Small intestine (tissue), 7 donors: ENCODE measurements at regions not wholly inside any gene's neighbourhood (a gene's known extent, or its start where the extent isn't known, plus 50 kb on each side); places are given as distances from the start of the nearest gene placed in this dataset.

Source experiments
- DNase-seq, 2 donors: peaks; one replicate each; pipeline versions ENCODE4 v3.0.0 to v3.0.0-alpha.2; 2013
- FAIRE-seq: peaks from 2 replicates; lab custom pipeline; 2012; peaks lifted over from hg19 to GRCh38; lab: Jason Lieb, UNC
- H3K27ac ChIP-seq, 3 donors: one replicate each; pipeline ENCODE4 v1.5.1; 2013; ENCODE audit warnings: low read length in 2 of 3, mild to moderate bottlenecking in 2 of 3, control low read depth in 1 of 3, inconsistent platforms in 1 of 3, low read depth in 1 of 3, moderate library complexity in 1 of 3
- H3K27me3 ChIP-seq, 3 donors: one replicate each; pipeline ENCODE4 v1.6.1; 2013; ENCODE audit warnings: low read length in 3 of 3, inconsistent platforms in 1 of 3; ENCODE audit not compliant: control insufficient read depth in 3 of 3, insufficient read depth in 3 of 3
- H3K36me3 ChIP-seq, 3 donors: one replicate each; pipeline ENCODE4 v1.6.1; 2013; ENCODE audit warnings: low read length in 3 of 3, inconsistent platforms in 1 of 3, low read depth in 1 of 3, mild to moderate bottlenecking in 1 of 3, moderate library complexity in 1 of 3; ENCODE audit not compliant: control insufficient read depth in 3 of 3, insufficient read depth in 2 of 3
- H3K4me1 ChIP-seq, 3 donors: one replicate each; pipeline ENCODE4 v1.6.1; 2013; ENCODE audit warnings: low read length in 2 of 3, inconsistent platforms in 1 of 3, low read depth in 1 of 3, mild to moderate bottlenecking in 1 of 3, moderate library complexity in 1 of 3; ENCODE audit not compliant: control insufficient read depth in 3 of 3, insufficient read depth in 2 of 3
- H3K4me3 ChIP-seq, 3 donors: one replicate each; pipeline ENCODE4 v1.5.1; 2013; ENCODE audit warnings: low read length in 3 of 3, control low read depth in 1 of 3, inconsistent platforms in 1 of 3, low read depth in 1 of 3, mild to moderate bottlenecking in 1 of 3, moderate library complexity in 1 of 3
- H3K9me3 ChIP-seq, 2 donors: one replicate each; pipeline ENCODE4 v1.6.1; 2013; ENCODE audit warnings: low read depth in 1 of 2, low read length in 1 of 2; ENCODE audit not compliant: control insufficient read depth in 2 of 2, insufficient read depth in 1 of 2
- WGBS, 3 donors: extraction: QIAGEN DNeasy Blood & Tissue Kit; methylation state at CpG; one replicate each; pipeline ENCODE4 v1.1.7; 2013; 5-methylcytosine and 5-hydroxymethylcytosine counted together
- donor health status: healthy with polysubstance abuse.
- donor health status: control.
- donor health status: control.
- donor health status: Bipolar disorder and iron deficiency.
- donor health status: healthy.

DNA sequence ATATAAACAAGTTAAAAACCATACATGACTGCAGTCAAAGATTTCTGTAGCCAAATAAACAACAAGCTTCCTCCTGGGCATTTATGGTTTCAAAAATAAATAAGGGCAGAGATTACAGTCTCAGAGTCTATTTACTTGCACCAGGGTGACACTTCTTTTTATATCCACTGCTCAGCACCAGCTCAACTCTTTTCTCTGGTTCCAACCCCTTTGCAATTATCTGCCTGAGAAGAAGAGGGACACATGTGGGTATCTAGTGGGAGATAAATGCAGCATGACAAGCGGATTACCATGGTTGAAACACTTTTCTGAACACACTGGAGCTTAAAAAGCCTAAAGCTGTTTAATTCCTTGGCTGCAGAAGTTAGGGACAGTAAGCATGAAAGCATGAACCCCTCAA is 311.5 kb downstream of the CNTN3 start:
- DNase-seq: no peak
- WGBS, 3 donors: 41 to 64% (median 61%) methylated on average over 1 of the region's 1 CpG

DNA sequence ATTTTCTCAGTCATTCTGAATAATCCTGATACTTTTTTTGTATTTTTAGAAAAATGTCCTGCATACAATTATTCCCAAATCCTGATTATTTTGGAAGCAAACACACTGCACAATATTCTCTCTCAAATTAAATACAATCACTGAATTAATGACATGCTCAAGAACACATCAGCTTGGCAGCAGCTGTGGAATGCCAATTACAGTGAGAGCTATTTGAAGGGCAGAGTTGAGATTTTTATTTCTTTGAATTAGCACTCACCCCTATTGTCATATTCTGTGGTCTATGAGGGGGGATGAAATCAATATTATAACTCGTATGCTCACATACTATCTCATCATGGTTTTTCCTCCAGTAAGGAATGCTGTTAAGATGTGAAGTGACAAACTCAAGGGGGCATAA is 312.2 kb downstream of the CNTN3 start:
- no peak for FAIRE-seq

More for the DNA sequence above, 311.5 kb downstream of the CNTN3 start:
- Histone ChIP-seq H3K4me3 (no peak overlapping the region), H3K36me3 (no peaks in the 10 kb centered on the region), H3K27ac (no peak overlapping the region), H3K4me1 (no peaks in the 10 kb centered on the region), H3K9me3 (no peaks in the 10 kb centered on the region), H3K27me3 (no peaks in the 10 kb centered on the region)
- FAIRE-seq: no peak

DNA sequence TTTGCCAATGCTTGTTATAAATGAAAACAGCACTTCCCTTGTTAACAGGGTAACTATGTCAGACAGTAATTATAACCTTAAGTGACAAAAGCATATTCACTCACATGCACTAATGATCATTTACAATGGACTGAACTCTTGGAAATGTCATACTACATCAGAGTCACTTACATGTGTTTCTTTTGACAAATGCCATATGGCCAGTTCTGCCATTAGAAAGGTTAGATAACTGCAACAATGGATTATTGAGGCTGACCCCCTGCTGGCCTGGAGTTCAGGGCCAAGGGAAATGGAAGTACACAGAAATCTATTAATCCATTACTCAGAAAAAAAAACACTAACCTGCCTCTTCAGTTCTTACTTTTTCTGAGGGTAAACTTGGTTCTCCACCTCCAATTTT is 313.4 kb downstream of the CNTN3 start:
- DNase-seq: no peak
- no peaks in the 10 kb centered on the region for H3K27me3 ChIP-seq
- H3K4me3 ChIP-seq: no peak overlapping the region
- no peaks in the 10 kb centered on the region for H3K9me3 ChIP-seq
- H3K4me1 ChIP-seq: no peaks in the 10 kb centered on the region
- no peak overlapping the region for H3K27ac ChIP-seq
- no peaks in the 10 kb centered on the region for H3K36me3 ChIP-seq
- no peak for FAIRE-seq

More for the DNA sequence above, 312.2 kb downstream of the CNTN3 start:
- 46 to 65% (median 57%) methylated on average over 1 of the region's 1 CpG for WGBS, 3 donors
- Histone ChIP-seq H3K27me3 (no peaks in the 10 kb centered on the region), H3K36me3 (no peaks in the 10 kb centered on the region), H3K27ac (no peak overlapping the region), H3K4me1 (no peaks in the 10 kb centered on the region), H3K9me3 (no peaks in the 10 kb centered on the region), H3K4me3 (no peak overlapping the region)
- no peak for DNase-seq

DNA sequence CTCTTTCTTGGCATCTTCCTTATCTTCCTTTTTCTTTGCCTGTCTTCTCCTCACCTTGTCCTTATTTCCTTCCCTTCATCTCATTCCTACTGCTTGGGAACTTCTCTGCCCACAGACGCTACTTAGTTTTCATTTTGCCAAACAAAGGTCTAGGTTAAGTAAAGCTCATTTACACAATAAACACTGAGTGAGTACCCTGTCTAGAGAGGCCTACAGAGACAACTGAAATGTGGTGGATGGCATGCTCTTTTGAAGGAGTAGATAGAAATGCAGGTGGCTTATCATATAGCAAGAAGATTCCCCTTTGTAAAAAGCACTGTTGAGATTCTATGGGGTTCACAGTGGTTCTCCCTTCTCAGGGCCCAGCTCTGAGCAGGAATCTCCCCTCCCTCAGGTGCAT is 319.0 kb downstream of the CNTN3 start:
- Histone ChIP-seq H3K27me3 (no peaks in the 10 kb centered on the region), H3K4me3 (no peak overlapping the region), H3K27ac (no peak overlapping the region), H3K4me1 (no peaks in the 10 kb centered on the region), H3K9me3 (peaks cover 0 to 2% of the 10 kb centered on the region in 2 donors), H3K36me3 (no peaks in the 10 kb centered on the region)
- no peak for DNase-seq
- WGBS, 3 donors: 80 to 93% (median 83%) methylated on average over 1 of the region's 1 CpG
- FAIRE-seq: no peak

GRCh38 chr3:74288761-74289160 is 325.7 kb downstream of the CNTN3 start:
- Histone ChIP-seq H3K36me3 (peaks cover 0 to 2% (median 0%) of the 10 kb centered on the region in 3 donors), H3K4me1 (no peaks in the 10 kb centered on the region), H3K27ac (no peak overlapping the region), H3K4me3 (no peak overlapping the region), H3K27me3 (no peaks in the 10 kb centered on the region), H3K9me3 (peaks cover 0 to 2% of the 10 kb centered on the region in 2 donors)
- DNase-seq (no peak), FAIRE-seq (no peak)
- 67 to 76% (median 75%) methylated on average over 2 of the region's 2 CpGs for WGBS, 3 donors

GRCh38 chr3:74287557-74287956 is 326.9 kb downstream of the CNTN3 start:
- Histone ChIP-seq H3K27me3 (no peaks in the 10 kb centered on the region), H3K27ac (no peak overlapping the region), H3K36me3 (peaks cover 0 to 2% (median 0%) of the 10 kb centered on the region in 3 donors), H3K4me1 (no peaks in the 10 kb centered on the region), H3K9me3 (peaks cover 0 to 2% of the 10 kb centered on the region in 2 donors), H3K4me3 (no peak overlapping the region)
- 65 to 89% (median 84%) methylated on average over 1 of the region's 1 CpG for WGBS, 3 donors
- DNase-seq (no peak), FAIRE-seq (no peak)

- Histone ChIP-seq H3K27ac (no peak overlapping the region), H3K4me3 (no peak overlapping the region), H3K36me3 (peaks cover 0 to 2% (median 0%) of the 10 kb centered on the region in 3 donors), H3K4me1 (no peaks in the 10 kb centered on the region), H3K9me3 (no peaks in the 10 kb centered on the region), H3K27me3 (peaks cover 0 to 2% (median 0%) of the 10 kb centered on the region in 3 donors)
- FAIRE-seq (no peak), DNase-seq (no peak)
- 95 to 97% (median 97%) methylated on average over 1 of the region's 1 CpG for WGBS, 3 donors
These were observed 332.3 kb downstream of the CNTN3 start for GRCh38 chr3:74282202-74282601.

DNA sequence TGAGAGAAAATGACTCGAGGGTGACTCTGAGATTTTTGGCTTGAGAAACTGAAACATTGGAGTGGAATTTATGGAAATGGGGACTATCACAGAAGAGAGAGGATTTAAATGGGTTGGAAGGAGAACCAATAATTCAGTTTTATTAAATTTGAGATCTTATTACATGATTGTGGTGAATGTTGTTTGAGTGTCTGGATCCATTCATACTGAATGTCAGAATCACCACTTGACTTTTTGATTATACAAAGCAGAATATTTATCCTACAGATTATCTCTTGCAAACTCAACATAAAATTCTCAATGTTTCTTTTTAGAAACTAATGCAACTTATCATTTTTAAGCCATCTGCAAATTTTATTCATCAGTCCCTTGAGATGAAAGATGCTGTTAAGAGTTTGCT is 332.8 kb downstream of the CNTN3 start:
- FAIRE-seq (no peak), DNase-seq (no peak)
- H3K27me3 ChIP-seq: peaks cover 0 to 2% (median 0%) of the 10 kb centered on the region in 3 donors
- H3K27ac ChIP-seq: no peak overlapping the region
- 59 to 74% (median 68%) methylated on average over 1 of the region's 1 CpG for WGBS, 3 donors
- H3K9me3 ChIP-seq: no peaks in the 10 kb centered on the region
- H3K4me1 ChIP-seq: no peaks in the 10 kb centered on the region
- peaks cover 0 to 2% (median 0%) of the 10 kb centered on the region in 3 donors for H3K36me3 ChIP-seq
- no peak overlapping the region for H3K4me3 ChIP-seq
